BE2C (cell line): ENCODE measurements at regions not wholly inside any gene's neighbourhood (a gene's known extent, or its start where the extent isn't known, plus 50 kb on each side); places are given as distances from the start of the nearest gene placed in this dataset.

Experiments
- DNase-seq: peaks from one replicate; pipeline ENCODE4 v3.0.0-alpha.2; 2020
- H3K27me3 ChIP-seq: fragments of 250-450 bp; sonication (Bioruptor Pico); 2 replicates; pipeline ENCODE4 v1.5.1; 2020; ENCODE audit warnings: mild to moderate bottlenecking
- H3K36me3 ChIP-seq: fragments of 250-450 bp; sonication (Bioruptor Pico); 2 replicates; pipeline ENCODE4 v1.5.1; 2020; ENCODE audit warnings: mild to moderate bottlenecking
- H3K4me1 ChIP-seq: fragments of 250-450 bp; sonication (Bioruptor Pico); 2 replicates; pipeline ENCODE4 v1.5.1; 2020
- H3K4me3 ChIP-seq: 2 replicates; pipeline ENCODE4 v1.5.1; 2011; ENCODE audit warnings: low read depth, low read length
- H3K9me3 ChIP-seq: fragments of 250-450 bp; sonication (Bioruptor Pico); 2 replicates; pipeline ENCODE4 v1.5.1; 2020
- TF ChIP-seq, protein P1 (sequence below): IDR thresholded peaks from 2 replicates; pipeline ENCODE4 v1.5.1; 2012; ENCODE audit warnings: mild to moderate bottlenecking, low read depth, low read length

DNA sequence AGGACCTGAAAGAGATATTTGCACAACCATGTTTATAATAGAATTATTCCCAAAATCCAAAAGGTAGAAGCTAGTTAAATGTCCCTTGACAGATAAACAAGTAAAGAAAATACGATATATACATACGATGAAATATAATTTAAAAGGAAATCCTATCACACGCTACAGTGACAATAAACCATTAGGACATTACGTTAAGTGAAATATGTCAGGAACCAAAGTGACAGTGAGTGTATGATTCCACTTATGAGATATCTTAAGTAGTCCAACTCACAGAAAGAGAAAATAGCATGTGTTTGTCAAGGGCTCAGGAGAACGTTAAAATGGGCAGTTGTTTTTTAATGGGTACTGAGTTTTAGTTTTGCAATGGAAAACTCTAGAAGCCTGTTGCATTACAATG is 212.7 kb upstream of the PMFBP1 start:
- H3K9me3 ChIP-seq: no peaks in the 10 kb centered on the region
- TF ChIP-seq, protein P1, sequence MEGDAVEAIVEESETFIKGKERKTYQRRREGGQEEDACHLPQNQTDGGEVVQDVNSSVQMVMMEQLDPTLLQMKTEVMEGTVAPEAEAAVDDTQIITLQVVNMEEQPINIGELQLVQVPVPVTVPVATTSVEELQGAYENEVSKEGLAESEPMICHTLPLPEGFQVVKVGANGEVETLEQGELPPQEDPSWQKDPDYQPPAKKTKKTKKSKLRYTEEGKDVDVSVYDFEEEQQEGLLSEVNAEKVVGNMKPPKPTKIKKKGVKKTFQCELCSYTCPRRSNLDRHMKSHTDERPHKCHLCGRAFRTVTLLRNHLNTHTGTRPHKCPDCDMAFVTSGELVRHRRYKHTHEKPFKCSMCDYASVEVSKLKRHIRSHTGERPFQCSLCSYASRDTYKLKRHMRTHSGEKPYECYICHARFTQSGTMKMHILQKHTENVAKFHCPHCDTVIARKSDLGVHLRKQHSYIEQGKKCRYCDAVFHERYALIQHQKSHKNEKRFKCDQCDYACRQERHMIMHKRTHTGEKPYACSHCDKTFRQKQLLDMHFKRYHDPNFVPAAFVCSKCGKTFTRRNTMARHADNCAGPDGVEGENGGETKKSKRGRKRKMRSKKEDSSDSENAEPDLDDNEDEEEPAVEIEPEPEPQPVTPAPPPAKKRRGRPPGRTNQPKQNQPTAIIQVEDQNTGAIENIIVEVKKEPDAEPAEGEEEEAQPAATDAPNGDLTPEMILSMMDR: no peak
- no peak for DNase-seq
- H3K27me3 ChIP-seq: no peaks in the 10 kb centered on the region
- no peak overlapping the region for H3K4me3 ChIP-seq
- no peaks in the 10 kb centered on the region for H3K36me3 ChIP-seq
- no peaks in the 10 kb centered on the region for H3K4me1 ChIP-seq

DNA sequence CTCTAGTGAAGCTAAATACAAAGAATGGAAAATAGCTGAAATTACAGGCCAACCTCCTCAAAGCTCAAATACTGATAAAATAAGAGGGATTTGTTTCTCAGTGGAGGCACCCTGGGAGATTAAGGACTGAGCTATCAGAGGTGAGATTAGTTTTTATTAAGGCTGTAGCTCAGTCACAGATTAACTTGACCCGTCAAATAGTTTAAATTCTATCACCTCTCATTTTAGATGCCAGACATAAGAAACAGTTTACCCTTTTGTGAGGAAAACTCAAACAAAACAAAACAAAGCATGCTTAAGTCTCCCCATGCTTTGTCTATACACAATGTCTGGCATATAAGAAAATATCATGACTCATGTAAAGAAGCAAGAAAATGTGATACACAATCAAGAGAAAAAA is 208.3 kb upstream of the PMFBP1 start:
- Histone ChIP-seq H3K36me3 (no peaks in the 10 kb centered on the region), H3K4me1 (no peaks in the 10 kb centered on the region), H3K9me3 (no peaks in the 10 kb centered on the region), H3K27me3 (no peaks in the 10 kb centered on the region), H3K4me3 (no peak overlapping the region)
- TF ChIP-seq, protein P1: no peak
- DNase-seq: no peak

DNA sequence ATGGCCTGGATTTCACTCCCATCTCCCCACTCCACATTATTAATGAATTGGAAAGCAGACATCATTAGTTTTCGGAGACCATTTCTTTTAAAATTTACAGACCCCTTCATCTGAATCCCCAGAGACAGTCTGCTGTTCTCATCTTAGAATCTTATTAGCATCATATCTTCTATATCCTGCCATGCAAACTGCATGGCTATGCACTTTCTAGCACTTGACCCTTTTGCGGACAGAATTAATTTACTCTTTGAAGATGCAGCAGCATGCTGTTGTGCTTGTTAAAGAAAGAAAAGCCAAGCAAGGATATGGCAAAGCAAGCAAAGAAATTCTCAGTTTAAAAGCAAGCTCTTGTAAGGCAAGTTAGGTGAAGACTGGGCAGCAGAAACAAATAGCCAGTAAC is 201.2 kb upstream of the PMFBP1 start:
- Histone ChIP-seq H3K27me3 (no peaks in the 10 kb centered on the region), H3K9me3 (no peaks in the 10 kb centered on the region), H3K4me3 (no peak overlapping the region), H3K4me1 (peaks cover 35% of the 10 kb centered on the region), H3K36me3 (no peaks in the 10 kb centered on the region)
- no peak for DNase-seq
- TF ChIP-seq, protein P1: no peak

DNA sequence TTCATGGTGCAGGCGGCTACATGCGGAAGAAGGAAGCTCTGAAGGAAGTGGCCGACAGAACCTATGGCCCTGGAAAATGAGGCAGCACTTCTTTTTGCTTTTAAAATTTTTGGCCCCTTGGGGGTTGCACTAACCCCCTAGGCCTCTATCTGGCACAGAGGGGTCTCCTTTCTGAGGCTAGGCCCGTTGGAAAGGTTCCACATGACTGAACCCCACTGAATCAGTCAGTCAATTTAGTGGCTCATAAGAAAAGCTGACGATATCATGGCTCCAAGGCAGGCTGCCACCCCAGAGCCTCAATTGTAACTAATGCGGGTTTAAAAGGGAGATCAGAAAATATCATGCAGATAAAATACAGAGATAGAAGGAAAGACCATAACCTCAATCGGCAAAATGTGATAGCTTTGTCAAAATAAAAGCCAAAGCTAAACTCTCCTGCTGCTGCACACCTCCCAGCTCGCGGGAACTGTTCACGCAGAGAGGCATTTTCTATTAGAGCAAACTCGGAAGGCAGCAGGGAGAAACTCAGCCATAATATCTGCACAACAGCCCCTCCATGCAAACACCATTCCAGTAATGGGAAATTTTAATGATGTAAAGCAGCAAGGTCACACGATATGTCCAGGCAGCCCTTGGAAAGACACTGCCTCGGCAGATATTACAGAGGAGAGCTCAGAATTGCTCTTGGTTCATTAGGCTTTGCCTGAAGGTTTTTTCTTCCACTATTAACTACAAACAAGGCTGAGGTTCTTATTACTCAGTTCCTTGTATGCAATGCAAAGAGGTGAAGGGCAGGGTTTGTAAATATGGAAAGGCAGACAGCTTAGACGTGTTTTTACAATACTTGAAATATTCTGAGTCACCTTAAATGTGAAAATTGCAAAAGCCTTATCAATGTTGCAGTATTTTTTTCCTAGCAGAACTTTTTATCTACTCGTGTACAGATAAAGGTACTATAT is 200.4 kb upstream of the PMFBP1 start:
- TF ChIP-seq, protein P1: no peak
- H3K9me3 ChIP-seq: no peaks in the 10 kb centered on the region
- H3K36me3 ChIP-seq: no peaks in the 10 kb centered on the region
- no peak overlapping the region for H3K4me3 ChIP-seq
- DNase-seq: peak; percentile 12
- peaks cover 35% of the 10 kb centered on the region for H3K4me1 ChIP-seq
- H3K27me3 ChIP-seq: no peaks in the 10 kb centered on the region

DNA sequence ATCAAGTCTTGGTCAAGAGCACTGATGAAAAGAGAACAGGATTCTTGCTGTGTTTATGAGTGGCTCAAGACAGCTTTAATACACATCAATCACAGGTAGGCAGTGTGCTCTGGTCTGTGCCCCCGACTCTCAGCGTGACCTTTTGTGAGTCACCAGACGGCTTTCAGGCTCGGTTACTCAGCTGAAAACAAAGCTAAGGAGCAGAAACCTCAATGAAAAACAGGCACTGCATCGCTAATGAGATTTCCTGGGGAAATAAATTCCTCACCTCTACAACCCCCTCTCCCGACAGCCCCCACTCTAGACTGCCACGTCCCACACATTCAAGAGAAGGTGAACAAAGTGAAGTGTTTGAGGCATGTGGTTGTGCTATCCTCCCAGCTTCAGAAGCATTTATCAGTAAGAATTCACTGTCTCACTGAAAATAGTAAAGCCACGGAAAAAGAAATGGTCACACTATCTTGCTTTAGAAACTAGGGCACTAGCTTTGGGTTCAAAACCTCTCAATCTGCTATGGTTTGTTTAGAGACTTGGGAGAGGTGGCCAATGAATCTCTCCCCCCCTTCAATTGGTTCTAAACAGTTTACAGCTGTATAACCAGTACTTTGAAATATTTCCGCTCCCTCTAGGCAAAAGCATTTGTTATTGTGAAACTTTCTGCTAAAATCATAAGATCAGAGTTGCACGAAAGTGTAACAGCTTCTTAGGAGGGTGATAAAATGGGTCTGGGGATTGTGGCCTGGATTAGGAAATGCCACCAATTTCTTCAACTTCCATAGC is 199.5 kb upstream of the PMFBP1 start:
- Histone ChIP-seq H3K9me3 (no peaks in the 10 kb centered on the region), H3K4me1 (peaks cover 35% of the 10 kb centered on the region), H3K27me3 (no peaks in the 10 kb centered on the region), H3K36me3 (no peaks in the 10 kb centered on the region), H3K4me3 (no peak overlapping the region; the same call in 1 of the 2 replicates)
- TF ChIP-seq, protein P1: no peak
- peak; percentile 49 for DNase-seq
